Loucy (cell line): ENCODE measurements at regions not wholly inside any gene's neighbourhood (a gene's known extent, or its start where the extent isn't known, plus 50 kb on each side); places are given as distances from the start of the nearest gene placed in this dataset.

Source experiments
- H2AFZ ChIP-seq: fragments of 200-600 bp; sonication (generic); 2 replicates; pipeline ENCODE4 v1.6.0; 2016; ENCODE audit warnings: antibody characterized with exemption, mild to moderate bottlenecking, low read length, moderate library complexity
- H3F3A ChIP-seq: fragments of 200-600 bp; 2 replicates; pipeline ENCODE4 v1.6.0; 2016; ENCODE audit warnings: antibody characterized with exemption, low read depth, mild to moderate bottlenecking
- H3K27me3 ChIP-seq: fragments of 200-600 bp; sonication (generic); 2 replicates; pipeline ENCODE4 v1.6.1; 2014; ENCODE audit warnings: low read length, mild to moderate bottlenecking; ENCODE audit not compliant: insufficient read depth, poor library complexity, severe bottlenecking
- H3K36me3 ChIP-seq: fragments of 200-600 bp; sonication (generic); 2 replicates; pipeline ENCODE4 v1.6.1; 2016; ENCODE audit warnings: low read length; ENCODE audit not compliant: insufficient read depth
- H3K4me1 ChIP-seq: fragments of 200-600 bp; sonication (generic); 2 replicates; pipeline ENCODE4 v1.5.1; 2014; ENCODE audit warnings: low read length, mild to moderate bottlenecking; ENCODE audit not compliant: insufficient read depth, poor library complexity, severe bottlenecking
- H3K4me2 ChIP-seq: fragments of 200-600 bp; sonication (generic); 2 replicates; pipeline ENCODE4 v1.6.0; 2014; ENCODE audit warnings: antibody characterized with exemption, low read length, low read depth, mild to moderate bottlenecking; ENCODE audit not compliant: poor library complexity, severe bottlenecking
- H3K4me3 ChIP-seq: fragments of 200-600 bp; sonication (generic); 2 replicates; pipeline ENCODE4 v1.5.1; 2014; ENCODE audit warnings: low read length, mild to moderate bottlenecking, mixed read lengths; ENCODE audit not compliant: poor library complexity, severe bottlenecking
- H3K79me2 ChIP-seq: fragments of 200-600 bp; sonication (generic); 2 replicates; pipeline ENCODE4 v1.6.1; 2014; ENCODE audit warnings: low read length; ENCODE audit not compliant: insufficient read depth
- H3K9ac ChIP-seq: fragments of 200-600 bp; sonication (generic); 2 replicates; pipeline ENCODE4 v1.6.0; 2014; ENCODE audit warnings: mild to moderate bottlenecking, low read depth, low read length, moderate library complexity; ENCODE audit not compliant: poor library complexity, severe bottlenecking
- H3K9me2 ChIP-seq: fragments of 200-600 bp; sonication (generic); replicated peaks from 2 replicates; pipeline ENCODE4 v1.6.1; 2016; ENCODE audit warnings: low read depth, low read length, mixed read lengths
- H3K9me3 ChIP-seq: fragments of 200-600 bp; sonication (generic); 2 replicates; pipeline ENCODE4 v1.6.1; 2014; ENCODE audit warnings: mild to moderate bottlenecking, antibody characterized with exemption, low read length, low read depth; ENCODE audit not compliant: insufficient read depth
- H4K20me1 ChIP-seq: fragments of 200-600 bp; sonication (generic); 2 replicates; pipeline ENCODE4 v1.6.0; 2014; ENCODE audit warnings: antibody characterized with exemption, low read length, mild to moderate bottlenecking; ENCODE audit not compliant: insufficient read depth, poor library complexity, severe bottlenecking
- CTCF ChIP-seq: fragments of 200-600 bp; sonication (generic); conservative IDR thresholded peaks from 2 replicates; pipeline ENCODE4 v1.5.1; 2014; ENCODE audit warnings: mild to moderate bottlenecking, antibody characterized with exemption, low read length
- EZH2phosphoT487 ChIP-seq: fragments of 200-600 bp; IDR thresholded peaks from 2 replicates; pipeline ENCODE4 v1.6.1; 2018; ENCODE audit warnings: antibody characterized with exemption, mild to moderate bottlenecking, moderate library complexity, borderline replicate concordance

- Histone ChIP-seq H3K9me3 (no peaks in the 10 kb centered on the region), H3K4me1 (no peaks in the 10 kb centered on the region), H3F3A (no peaks in the 10 kb centered on the region), H3K27me3 (no peaks in the 10 kb centered on the region), H3K79me2 (no peaks in the 10 kb centered on the region), H4K20me1 (no peaks in the 10 kb centered on the region), H3K9me2 (no peaks in the 10 kb centered on the region), H2AFZ (no peak overlapping the region), H3K4me3 (no peak overlapping the region), H3K9ac (no peak overlapping the region), H3K36me3 (no peaks in the 10 kb centered on the region), H3K4me2 (no peak overlapping the region)
- TF ChIP-seq CTCF (no peak), EZH2phosphoT487 (no peak)
These were observed 277.2 kb downstream of the FRK start for GRCh38 chr6:115783402-115784061.

DNA sequence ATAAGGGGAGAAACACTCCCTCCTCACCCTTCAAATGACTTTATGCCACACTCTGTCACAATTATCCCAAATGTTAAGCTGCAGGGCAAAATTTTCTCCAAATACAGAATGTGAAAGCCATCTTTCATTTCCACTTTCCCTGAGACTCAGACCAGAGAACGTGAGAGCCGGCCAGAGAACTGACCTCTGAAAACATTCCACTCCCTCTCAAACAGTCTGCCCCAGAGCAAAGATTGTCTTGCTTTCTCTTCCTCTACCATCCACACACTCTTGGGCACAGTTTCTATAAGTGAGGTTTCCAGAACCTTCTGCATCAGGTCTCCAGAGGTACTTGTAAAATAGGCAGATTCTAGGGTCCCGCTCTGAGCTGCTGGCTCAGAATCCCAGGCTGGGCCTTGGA lies 278.1 kb downstream of the FRK start:
- Histone ChIP-seq H3K4me1 (no peaks in the 10 kb centered on the region), H3K79me2 (no peaks in the 10 kb centered on the region), H3K4me3 (no peak overlapping the region), H3K9ac (no peak overlapping the region), H3K9me2 (no peaks in the 10 kb centered on the region), H3K4me2 (no peak overlapping the region), H4K20me1 (no peaks in the 10 kb centered on the region), H2AFZ (no peak overlapping the region), H3K9me3 (no peaks in the 10 kb centered on the region), H3K27me3 (no peaks in the 10 kb centered on the region), H3F3A (no peaks in the 10 kb centered on the region), H3K36me3 (no peaks in the 10 kb centered on the region)
- TF ChIP-seq EZH2phosphoT487 (no peak), CTCF (no peak)

GRCh38 chr6:115773741-115774140 lies 286.9 kb downstream of the FRK start:
- Histone ChIP-seq H3K4me2 (no peak overlapping the region), H3K36me3 (no peaks in the 10 kb centered on the region), H3K79me2 (no peaks in the 10 kb centered on the region), H3K9me3 (no peaks in the 10 kb centered on the region), H4K20me1 (no peaks in the 10 kb centered on the region), H3F3A (no peaks in the 10 kb centered on the region), H3K9me2 (no peaks in the 10 kb centered on the region), H3K27me3 (no peaks in the 10 kb centered on the region), H3K4me3 (no peak overlapping the region), H3K9ac (no peak overlapping the region), H2AFZ (no peak overlapping the region), H3K4me1 (no peaks in the 10 kb centered on the region)
- TF ChIP-seq CTCF = no peak
